T-helper 2 cell treated with Interferon-gamma antibody and Interleukin-4, amounts not matched to agents 5 μg/mL and 100 μg/mL, for 36 hours (primary cell): ENCODE measurements at regions not wholly inside any gene's neighbourhood (a gene's known extent, or its start where the extent isn't known, plus 50 kb on each side); places are given as distances from the start of the nearest gene placed in this dataset.

Experiments
- DNase-seq: peaks from one replicate; pipeline ENCODE4 v3.0.0; 2021; ENCODE audit warnings: low spot score
- H3K27ac Mint-ChIP-seq: one replicate; pipeline ENCODE4 v1.8.0; 2021; ENCODE audit warnings: mild to moderate bottlenecking, mixed read lengths
- H3K27me3 Mint-ChIP-seq: one replicate; pipeline ENCODE4 v1.8.0; 2021; ENCODE audit warnings: low read depth, mixed read lengths
- H3K36me3 Mint-ChIP-seq: one replicate; pipeline ENCODE4 v1.8.0; 2021; ENCODE audit warnings: low read depth, mixed read lengths
- H3K4me1 Mint-ChIP-seq: one replicate; pipeline ENCODE4 v1.8.0; 2021; ENCODE audit warnings: low read depth, mixed read lengths
- H3K4me3 Mint-ChIP-seq: one replicate; pipeline ENCODE4 v1.8.0; 2022; ENCODE audit warnings: mild to moderate bottlenecking, moderate library complexity, mixed read lengths
- H3K9me3 Mint-ChIP-seq: one replicate; pipeline ENCODE4 v1.8.0; 2021; ENCODE audit warnings: mixed read lengths

DNA sequence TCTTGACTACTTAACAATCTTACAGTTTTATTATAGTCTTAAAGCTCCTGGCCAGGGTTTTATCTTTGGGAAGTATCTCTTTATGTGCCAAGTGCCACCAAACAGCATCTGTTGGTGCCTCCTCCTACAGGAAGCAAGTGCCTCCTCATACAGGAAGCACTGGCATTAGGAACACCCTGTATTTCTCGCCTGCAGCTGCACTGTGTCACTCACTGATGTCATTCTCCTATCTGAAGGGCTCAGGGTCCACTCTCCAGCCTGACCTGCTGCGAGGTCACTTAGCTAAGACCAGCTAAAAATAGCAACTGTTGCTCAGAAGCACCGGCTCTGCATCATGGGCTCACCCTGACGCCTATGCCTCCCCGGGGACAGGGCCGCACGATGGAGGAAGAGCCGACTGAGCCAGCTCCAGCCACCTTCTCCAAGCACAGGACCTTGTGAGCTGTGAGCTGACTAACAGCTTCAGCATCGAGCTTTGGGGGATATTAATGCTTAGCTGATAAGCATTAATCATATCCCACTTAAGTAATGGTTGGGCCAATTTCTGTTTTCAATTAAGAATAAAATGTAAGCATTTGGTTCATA is 66.3 kb upstream of the CD93 start:
- H3K36me3 Mint-ChIP-seq, result no peaks in the 10 kb centered on the region
- peaks cover 32% of the 10 kb centered on the region for H3K4me1 Mint-ChIP-seq
- no peaks in the 10 kb centered on the region for H3K9me3 Mint-ChIP-seq
- H3K4me3 Mint-ChIP-seq, result no peak overlapping the region
- peaks cover 3% of the 10 kb centered on the region for H3K27me3 Mint-ChIP-seq
- no peak overlapping the region for H3K27ac Mint-ChIP-seq
- no peak for DNase-seq

- H3K9me3 Mint-ChIP-seq, result no peaks in the 10 kb centered on the region
- no peaks in the 10 kb centered on the region for H3K36me3 Mint-ChIP-seq
- H3K4me1 Mint-ChIP-seq, result peaks cover 38% of the 10 kb centered on the region
- H3K27ac Mint-ChIP-seq, result no peak overlapping the region
- DNase-seq, result no peak
- peaks cover 3% of the 10 kb centered on the region for H3K27me3 Mint-ChIP-seq
- no peak overlapping the region for H3K4me3 Mint-ChIP-seq
Measured at GRCh38 chr20:23151885-23152284, 65.8 kb upstream of the CD93 start.

- no peak overlapping the region for H3K27ac Mint-ChIP-seq
Measured at GRCh38 chr20:23151008-23151703, 65.0 kb upstream of the CD93 start.

GRCh38 chr20:23150304-23151007 is 64.3 kb upstream of the CD93 start:
- Mint-ChIP-seq H3K4me3 (no peak overlapping the region), H3K36me3 (peaks cover 1% of the 10 kb centered on the region), H3K9me3 (no peaks in the 10 kb centered on the region), H3K4me1 (peaks cover 42% of the 10 kb centered on the region), H3K27me3 (peaks cover 3% of the 10 kb centered on the region), H3K27ac (no peak overlapping the region)
- no peak for DNase-seq

More at GRCh38 chr20:23151008-23151703, 65.0 kb upstream of the CD93 start:
- peaks cover 41% of the 10 kb centered on the region for H3K4me1 Mint-ChIP-seq
- no peak for DNase-seq
- peaks cover 3% of the 10 kb centered on the region for H3K27me3 Mint-ChIP-seq
- no peaks in the 10 kb centered on the region for H3K9me3 Mint-ChIP-seq
- no peak overlapping the region for H3K4me3 Mint-ChIP-seq
- peaks cover 1% of the 10 kb centered on the region for H3K36me3 Mint-ChIP-seq

DNA sequence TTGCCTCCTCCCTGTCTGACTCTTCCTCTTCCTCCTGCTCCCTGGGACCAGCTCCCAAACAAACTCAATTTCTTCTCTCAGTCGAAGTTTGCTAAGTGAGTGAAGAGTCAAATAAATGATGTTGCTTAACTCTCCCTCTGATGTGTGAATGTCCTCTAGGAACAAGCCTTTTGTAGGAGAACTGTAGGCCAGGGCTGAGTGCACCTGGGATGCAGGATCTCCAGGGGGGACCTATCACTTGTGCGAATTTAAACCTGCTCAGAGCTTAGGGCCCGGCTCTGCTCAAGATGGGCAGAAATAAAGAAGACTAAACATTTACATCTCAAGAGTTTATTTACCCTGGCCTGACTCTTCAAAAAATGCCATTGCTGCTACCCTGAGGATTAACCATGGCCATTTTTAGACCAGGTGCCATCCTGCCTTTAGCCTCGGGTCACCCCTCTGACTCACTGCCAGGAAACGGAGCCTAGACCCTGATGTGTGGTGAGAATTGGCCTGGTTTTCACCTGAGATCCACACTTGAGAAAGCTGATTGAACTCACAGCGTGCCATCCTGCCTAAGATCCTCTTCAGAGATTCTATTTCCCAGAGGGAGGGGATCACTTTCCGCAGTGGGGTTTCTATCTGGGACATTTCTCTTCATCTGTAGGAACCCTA is 63.6 kb upstream of the CD93 start:
- H3K9me3 Mint-ChIP-seq, result no peaks in the 10 kb centered on the region

GRCh38 chr20:23148731-23149570 is 62.8 kb upstream of the CD93 start:
- H3K4me3 Mint-ChIP-seq, result peak overlapping the region; percentile 5
- H3K36me3 Mint-ChIP-seq, result peaks cover 1% of the 10 kb centered on the region
- peaks cover 45% of the 10 kb centered on the region for H3K4me1 Mint-ChIP-seq
- no peaks in the 10 kb centered on the region for H3K9me3 Mint-ChIP-seq
- no peaks in the 10 kb centered on the region for H3K27me3 Mint-ChIP-seq
- H3K27ac Mint-ChIP-seq, result peak overlapping the region; percentile 55
- no peak for DNase-seq

More for the DNA sequence above, 63.6 kb upstream of the CD93 start:
- Mint-ChIP-seq H3K4me1 (peaks cover 41% of the 10 kb centered on the region), H3K27ac (peak overlapping the region; percentile 55), H3K4me3 (peak overlapping the region; percentile 2), H3K27me3 (peaks cover 3% of the 10 kb centered on the region), H3K36me3 (peaks cover 1% of the 10 kb centered on the region)
- DNase-seq, result no peak

DNA sequence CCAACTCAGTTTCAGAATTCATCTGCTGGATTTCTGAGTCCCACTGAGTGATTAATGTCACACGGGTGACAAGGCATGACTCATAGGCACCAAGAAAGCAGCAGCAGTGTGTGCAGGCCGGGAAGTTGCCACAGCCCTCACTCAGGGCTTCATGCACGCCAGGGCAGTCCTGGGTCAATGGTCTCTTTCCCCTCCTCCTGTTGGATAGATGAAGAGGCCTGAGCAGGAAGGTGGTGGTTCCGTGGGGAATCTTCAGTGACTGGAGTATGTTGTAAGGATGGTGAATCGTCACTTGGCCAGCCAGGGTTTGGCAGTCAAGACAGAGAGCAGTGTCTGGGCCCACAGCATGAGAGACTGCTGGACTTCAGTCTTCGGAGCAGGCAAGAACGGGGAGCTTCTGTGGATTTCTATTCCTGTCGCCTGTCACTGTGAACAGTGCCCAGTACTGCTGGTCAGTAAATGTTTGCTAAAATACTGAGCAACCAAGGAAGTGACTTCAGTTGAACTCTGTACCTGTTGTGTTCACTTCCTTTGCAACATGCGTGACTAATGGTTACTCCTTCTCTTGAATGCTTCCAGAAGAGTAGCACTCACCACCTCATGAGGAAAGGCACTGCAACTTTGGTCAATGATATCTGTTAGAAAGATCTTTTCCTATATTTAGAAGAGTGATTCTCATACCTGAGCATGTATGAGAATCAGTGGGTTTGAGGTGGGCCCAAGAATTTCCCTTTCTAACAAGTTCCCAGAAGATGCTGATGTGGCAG is 62.0 kb upstream of the CD93 start:
- peak overlapping the region; percentile 57 for H3K4me3 Mint-ChIP-seq
- H3K27ac Mint-ChIP-seq, result peak overlapping the region; percentile 93
- peaks cover 53% of the 10 kb centered on the region for H3K4me1 Mint-ChIP-seq
- no peaks in the 10 kb centered on the region for H3K27me3 Mint-ChIP-seq
- H3K9me3 Mint-ChIP-seq, result no peaks in the 10 kb centered on the region
- DNase-seq, result peak; percentile 78
- peaks cover 1% of the 10 kb centered on the region for H3K36me3 Mint-ChIP-seq

DNA sequence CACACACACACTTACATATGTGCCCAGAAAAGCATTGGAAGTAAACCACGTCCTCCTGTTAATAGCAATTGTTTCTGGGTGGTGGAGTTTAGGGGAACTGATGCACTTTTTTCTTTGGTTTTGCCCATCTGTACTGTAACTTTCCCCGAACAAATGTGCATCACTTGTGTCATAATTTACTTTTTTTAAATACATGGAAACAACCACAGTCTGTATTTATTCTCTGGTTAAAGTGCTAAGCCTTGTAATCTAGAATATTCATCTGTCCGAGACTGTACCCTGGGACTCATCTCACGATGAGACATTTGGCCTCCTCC is 61.5 kb upstream of the CD93 start:
- Mint-ChIP-seq H3K27me3 (no peaks in the 10 kb centered on the region), H3K36me3 (peaks cover 1% of the 10 kb centered on the region), H3K4me3 (peak overlapping the region; percentile 57), H3K4me1 (peaks cover 58% of the 10 kb centered on the region), H3K27ac (peak overlapping the region; percentile 93), H3K9me3 (no peaks in the 10 kb centered on the region)
- no peak for DNase-seq

DNA sequence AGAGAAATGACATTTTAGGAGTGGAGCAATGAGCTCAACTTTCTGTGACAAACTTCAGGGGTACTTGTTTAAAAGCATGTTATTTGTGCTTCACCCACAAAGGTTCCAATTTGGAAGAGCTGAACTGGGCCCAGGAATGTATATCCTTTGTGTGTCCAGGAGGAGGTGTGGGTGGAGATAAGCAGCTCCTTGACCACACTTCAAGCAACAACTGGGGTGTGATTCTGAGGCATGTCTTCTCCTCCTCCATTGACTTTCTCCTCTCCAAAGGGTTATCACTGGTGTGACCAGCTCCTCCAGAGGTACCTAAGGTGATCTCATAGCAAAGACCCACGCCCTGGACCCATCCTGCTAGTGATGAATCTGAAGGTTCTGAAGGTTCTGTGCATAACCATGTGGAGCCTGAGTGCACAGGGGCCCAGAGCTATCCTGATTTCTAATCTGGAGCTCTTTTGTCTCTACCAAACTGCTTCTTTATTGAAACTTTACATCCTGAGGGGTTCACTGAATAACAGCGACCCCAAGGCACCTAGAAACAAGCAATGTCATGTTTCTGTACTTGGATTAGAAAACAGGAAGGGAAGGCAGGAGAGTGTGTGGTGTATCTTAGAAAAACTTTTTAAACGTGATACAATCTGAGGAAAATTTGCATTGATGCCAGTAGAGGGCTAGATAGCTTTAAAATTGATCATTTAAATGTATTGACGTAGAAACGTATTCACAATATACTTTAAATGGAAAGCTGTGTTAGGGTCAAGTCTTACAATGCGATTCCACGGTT is 60.9 kb upstream of the CD93 start:
- peaks cover 61% of the 10 kb centered on the region for H3K4me1 Mint-ChIP-seq
- H3K4me3 Mint-ChIP-seq, result no peak overlapping the region
- DNase-seq, result no peak

DNA sequence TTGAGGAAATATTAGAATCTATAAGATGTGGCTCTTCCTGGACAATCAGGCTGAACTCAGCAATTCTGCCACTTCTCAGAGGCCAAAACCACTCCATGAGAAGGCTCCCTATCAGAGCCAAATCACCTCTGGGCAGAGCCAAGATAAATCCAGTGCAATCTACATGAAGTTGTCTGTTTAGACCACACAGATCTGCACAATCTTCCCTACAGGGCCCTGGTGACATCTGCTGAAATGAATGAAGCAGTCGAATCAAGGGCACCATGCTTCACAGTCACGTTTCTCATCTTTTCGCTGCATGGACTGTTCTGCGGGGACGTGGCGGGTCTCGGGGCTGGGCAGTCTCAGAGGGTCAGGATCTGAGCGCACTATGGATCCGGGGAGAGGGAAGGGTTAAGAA is 60.1 kb upstream of the CD93 start:
- Mint-ChIP-seq H3K9me3 (no peaks in the 10 kb centered on the region), H3K4me1 (peaks cover 68% of the 10 kb centered on the region), H3K4me3 (no peak overlapping the region), H3K36me3 (peaks cover 1% of the 10 kb centered on the region), H3K27me3 (no peaks in the 10 kb centered on the region), H3K27ac (peak overlapping the region; percentile 45)
- DNase-seq, result no peak

More for the DNA sequence above, 60.9 kb upstream of the CD93 start:
- peak overlapping the region; percentile 54 for H3K27ac Mint-ChIP-seq
- no peaks in the 10 kb centered on the region for H3K9me3 Mint-ChIP-seq
- peaks cover 1% of the 10 kb centered on the region for H3K36me3 Mint-ChIP-seq
- H3K27me3 Mint-ChIP-seq, result no peaks in the 10 kb centered on the region

DNA sequence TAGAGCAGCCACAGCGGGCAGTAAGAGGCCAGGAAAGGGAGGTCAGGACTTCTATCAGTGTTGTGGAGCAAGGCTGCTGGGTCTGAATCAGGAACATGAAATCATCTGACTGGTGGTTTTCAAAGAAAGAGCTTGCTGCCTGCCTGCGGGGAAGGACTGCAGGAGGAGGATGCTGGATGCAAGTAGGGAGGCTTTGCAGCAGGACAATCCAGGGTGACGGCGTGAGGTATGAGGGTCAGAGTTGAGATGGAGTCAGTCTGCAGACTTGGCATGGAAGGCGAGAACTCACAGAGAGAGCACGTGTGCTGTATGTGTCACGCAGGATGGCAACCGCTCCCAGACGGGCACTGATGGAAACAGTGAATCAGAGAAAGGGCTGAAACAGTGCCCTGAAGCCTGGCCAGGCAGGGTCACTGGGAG is 59.2 kb upstream of the CD93 start:
- Mint-ChIP-seq H3K27me3 (no peaks in the 10 kb centered on the region), H3K4me3 (no peak overlapping the region), H3K27ac (peak overlapping the region; percentile 60), H3K4me1 (peaks cover 67% of the 10 kb centered on the region), H3K36me3 (peaks cover 1% of the 10 kb centered on the region), H3K9me3 (no peaks in the 10 kb centered on the region)
- DNase-seq, result no peak

DNA sequence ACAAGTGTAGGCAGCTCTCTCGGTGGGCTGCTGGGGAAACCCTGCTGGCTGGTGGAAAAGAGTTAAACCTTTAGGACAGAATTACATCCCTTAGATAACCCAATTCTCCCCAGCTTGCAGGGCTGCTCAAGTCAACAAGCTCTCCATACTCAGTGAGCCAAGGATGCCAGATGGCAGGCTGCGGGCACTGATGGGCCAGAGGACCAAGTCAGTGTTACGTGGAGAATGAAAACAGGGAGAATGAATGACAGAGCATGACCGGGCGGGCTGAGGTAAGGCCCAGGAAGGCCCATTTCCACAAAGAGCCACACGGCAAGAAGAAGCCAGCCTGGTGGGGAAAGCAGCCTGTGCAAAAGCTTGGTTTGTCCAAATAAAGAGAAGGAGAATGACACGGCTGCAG is 58.7 kb upstream of the CD93 start:
- Mint-ChIP-seq H3K36me3 (peaks cover 1% of the 10 kb centered on the region), H3K9me3 (no peaks in the 10 kb centered on the region), H3K4me3 (no peak overlapping the region), H3K27ac (no peak overlapping the region), H3K4me1 (peaks cover 67% of the 10 kb centered on the region), H3K27me3 (no peaks in the 10 kb centered on the region)
- DNase-seq, result no peak
